ENCODE measurements at regions not wholly inside any gene's neighbourhood (a gene's known extent, or its start where the extent isn't known, plus 50 kb on each side); places are given as distances from the start of the nearest gene placed in this dataset.

DNA sequence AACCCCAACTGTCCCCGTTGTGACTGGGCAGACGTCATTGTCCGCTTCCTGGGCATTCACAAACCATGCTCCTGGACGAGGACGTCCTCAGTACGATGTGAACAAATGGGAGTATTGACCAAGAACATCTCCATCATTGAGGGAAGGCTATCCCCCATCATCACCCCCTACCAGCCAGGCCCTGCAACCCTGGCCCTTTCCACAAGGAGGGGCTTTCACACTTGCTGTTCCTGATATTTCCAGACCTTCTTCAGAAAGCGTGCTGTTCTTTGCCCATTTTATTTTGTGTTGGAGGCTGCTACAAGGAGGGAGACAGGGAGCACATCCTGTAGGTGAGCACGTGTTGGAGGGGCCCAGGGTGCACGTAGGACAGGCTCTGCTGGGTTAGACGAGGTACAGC, 277.0 kb upstream of the LRRC3B start:
- DNase-seq (ENCODE audit: low read depth in 3 of 3, low spot score in 2 of 3): no peak

DNA sequence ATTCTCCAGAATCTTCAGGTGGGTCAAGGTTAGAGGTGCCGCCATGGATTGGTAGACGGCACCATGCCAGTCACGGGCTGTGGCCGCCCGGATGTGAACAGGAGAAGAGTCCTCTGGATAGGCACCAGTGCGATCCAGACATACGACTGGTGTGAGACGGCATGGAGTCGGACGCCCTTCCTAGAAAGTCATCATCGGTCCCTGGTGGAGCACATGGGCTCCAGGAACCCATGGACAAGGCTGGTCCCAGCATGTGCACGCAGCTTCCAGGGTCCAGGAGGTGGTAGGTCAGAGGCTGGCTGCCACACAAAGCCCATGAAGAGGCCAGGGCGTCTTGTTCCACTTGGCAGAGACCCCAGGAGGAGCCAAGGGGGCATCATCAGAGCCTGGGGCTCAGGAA, 276.1 kb upstream of the LRRC3B start:
- no peak for DNase-seq (ENCODE audit: low read depth in 3 of 3, low spot score in 2 of 3)

DNA sequence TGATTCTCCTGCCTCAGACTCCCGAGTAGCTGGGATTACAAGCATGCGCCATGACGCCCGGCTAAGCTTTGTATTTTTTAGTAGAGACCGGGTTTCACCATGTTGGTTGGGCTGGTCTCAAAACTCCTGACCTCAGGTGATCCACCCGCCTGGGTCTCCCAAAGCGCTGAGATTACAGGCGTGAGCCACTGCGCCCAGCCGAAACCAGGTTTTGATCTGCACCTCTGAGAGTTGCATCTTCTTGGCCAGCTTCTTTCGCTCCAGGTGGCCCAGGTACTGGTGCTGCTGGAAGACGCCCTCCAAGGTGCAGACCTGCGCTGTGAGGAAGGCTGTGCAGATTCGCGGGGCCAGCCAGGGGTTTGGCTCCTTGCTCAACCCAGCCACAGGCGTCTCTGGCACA, 275.4 kb upstream of the LRRC3B start:
- DNase-seq (ENCODE audit: low read depth in 3 of 3, low spot score in 2 of 3): no peak

DNA sequence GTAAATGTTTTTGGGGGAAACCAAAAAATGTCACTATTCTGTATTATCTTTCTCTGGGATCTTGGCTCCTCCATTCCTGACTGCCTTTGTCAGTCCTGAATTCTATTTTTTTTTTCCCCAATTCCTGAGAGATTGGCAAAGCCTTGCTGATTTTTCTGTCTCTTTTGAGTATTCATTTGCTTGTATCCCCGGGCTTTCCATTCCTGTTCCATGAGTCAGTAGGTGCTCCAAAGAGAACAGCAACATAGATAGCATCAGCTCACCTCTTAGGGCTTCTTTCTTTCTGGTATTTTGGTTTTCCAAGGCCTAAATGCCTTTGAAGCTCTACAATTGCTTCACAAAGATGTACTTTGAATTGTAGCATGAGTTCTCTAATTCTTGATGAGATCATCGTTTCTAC, 271.7 kb upstream of the LRRC3B start:
- no peak for DNase-seq (ENCODE audit: low read depth in 3 of 3, low spot score in 2 of 3)

DNA sequence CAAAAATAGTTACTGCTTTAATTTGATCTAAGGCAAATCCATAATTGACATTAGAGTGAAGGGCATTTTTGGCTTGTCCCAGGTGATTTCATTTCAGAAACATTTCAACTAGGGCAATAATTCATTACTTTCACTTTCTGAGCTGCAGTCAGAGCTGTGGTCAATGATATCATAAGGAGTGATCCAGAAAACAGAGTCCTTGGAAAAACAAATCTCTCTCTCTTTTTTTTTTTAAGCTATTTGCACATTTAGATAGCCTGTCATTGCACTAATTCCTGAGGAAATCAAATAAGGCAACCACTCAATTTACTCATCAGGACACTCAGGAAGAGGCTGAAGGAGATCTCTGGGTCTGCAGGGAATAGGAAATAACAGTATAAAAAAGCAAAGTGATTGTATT, 269.5 kb upstream of the LRRC3B start:
- DNase-seq (ENCODE audit: low read depth in 3 of 3, low spot score in 2 of 3): no peak

DNA sequence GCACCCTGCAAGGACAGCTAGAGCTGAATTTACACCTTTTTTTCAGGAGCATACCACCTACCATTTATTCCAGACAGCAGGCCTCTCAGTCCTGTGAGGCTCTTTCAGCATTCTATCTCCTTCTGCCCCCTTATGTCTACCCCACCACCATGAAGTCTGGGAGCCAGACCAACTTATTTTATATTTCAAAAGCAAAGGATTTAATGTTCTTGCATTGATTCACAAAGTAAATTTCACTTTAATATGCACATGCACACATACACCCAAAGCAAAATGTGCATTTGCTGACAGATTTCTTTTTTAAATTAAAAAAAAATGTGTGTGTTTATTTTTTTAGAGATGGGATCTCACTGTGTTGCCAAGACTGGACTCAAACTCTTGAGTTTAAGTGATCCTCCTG, 264.2 kb upstream of the LRRC3B start:
- no peak for DNase-seq (ENCODE audit: low read depth in 3 of 3, low spot score in 2 of 3)

DNA sequence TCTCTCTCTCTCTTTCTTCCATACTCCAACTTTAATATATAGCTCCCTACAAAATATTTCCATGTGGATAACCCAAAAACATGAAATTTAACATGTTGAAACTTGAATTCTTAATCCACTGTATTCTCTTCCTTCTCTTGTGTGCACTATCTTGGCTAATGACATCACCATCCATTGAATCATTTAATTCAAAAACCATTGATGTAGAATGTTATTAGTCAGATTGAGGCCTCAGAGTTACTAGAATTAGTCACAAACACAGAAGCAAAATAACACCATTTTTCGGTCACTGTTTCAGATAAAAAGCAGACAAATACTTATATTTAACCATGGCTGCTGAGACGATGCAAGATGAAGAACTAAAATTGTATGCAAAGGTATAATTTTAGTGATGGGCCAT, 256.9 kb upstream of the LRRC3B start:
- no peak for DNase-seq (ENCODE audit: low read depth in 3 of 3, low spot score in 2 of 3)

DNA sequence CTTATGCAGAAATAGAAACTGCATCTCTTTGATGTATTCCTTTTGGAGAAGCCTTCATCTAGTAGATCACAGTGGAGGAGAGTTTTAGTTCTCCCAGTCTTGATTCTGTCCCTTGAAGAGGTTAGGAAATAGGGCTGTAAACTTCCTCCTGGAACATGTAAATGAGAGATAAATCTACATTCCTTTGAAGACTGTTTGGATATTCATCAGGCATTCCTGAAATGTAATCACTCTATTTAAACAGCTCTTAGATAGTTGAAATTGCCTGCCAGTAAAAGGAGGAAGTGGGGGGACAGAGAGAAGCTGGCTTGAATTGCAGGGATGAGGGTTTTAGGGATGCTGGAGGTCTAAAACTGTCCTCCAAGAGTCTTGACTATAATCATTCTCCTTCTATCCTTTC, 254.3 kb upstream of the LRRC3B start:
- DNase-seq (ENCODE audit: low read depth in 3 of 3, low spot score in 2 of 3): no peak

DNA sequence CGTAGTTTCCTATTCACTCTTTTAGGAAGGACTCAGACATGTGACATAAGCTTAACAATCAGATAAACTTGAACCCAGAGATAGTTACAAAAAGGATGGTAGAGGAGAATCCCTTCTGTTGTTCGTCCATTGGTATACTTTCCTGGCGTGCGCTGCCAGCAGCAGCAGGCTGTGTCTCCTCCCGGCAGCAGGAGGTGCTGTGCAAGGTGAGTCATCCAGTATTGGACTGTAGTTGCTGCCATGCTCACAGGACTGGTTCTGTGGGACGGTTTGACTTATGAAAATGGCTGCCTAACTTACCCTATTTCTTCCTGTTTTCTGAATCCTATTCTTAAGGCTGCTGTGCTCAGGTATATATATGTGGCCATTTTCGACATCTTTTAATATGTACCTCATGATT, 253.4 kb upstream of the LRRC3B start:
- no peak for DNase-seq (ENCODE audit: low read depth in 3 of 3, low spot score in 2 of 3)

DNA sequence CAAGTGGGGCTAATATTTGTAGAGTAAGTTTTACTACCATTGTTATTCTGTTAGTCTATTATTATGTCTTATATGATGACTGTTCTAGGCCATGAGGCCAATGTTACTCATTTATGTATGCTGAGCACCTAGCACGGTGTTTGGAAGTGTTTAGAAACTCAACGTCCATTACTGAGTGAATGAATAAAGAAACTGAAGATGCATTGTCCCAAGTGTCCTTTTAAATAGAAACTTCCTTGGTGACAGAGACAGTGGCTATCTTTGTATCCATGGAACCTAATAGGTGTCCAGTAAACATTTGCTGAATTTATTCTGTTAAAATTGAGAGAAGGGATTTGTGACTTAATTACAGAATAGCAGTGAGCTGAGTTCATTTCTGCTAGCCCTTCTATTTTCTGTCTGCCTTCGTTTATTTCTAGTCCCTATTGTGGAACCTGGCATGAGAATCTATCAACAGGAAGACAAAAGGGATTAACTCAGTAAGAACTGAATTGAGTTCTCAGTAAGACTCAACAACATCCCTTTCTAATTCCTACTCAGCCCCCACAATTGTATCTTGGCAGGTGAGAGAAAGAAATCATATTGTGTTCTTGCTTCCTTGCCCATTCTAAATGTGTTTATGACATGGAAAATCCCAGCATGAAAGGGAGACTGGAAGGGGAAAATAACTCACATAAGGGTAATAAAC, 246.6 kb upstream of the LRRC3B start:
- DNase-seq (ENCODE audit: low read depth in 3 of 3, low spot score in 2 of 3): no peak

DNA sequence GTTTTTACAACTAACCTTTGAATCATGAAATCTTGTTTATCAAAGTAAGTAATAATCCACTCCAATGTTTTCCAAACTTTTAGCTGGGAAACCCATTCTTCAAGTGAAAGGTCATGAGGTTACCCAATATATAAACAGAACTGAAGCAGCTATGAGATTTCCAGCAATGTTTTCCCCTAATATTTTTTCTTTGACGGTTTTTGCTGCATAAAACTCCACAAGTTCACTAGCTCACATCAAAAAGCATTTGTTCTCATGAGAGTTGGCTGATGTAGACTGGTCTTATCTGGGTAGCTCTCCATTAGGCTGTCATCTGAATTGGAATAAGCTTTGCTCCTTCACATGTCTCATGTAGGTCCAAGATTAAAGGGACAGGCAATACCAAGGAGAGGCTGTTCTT, 241.2 kb upstream of the LRRC3B start:
- peak in 2 of 3 donors; percentile 18 to 27 for DNase-seq (ENCODE audit: low read depth in 3 of 3, low spot score in 2 of 3)

DNA sequence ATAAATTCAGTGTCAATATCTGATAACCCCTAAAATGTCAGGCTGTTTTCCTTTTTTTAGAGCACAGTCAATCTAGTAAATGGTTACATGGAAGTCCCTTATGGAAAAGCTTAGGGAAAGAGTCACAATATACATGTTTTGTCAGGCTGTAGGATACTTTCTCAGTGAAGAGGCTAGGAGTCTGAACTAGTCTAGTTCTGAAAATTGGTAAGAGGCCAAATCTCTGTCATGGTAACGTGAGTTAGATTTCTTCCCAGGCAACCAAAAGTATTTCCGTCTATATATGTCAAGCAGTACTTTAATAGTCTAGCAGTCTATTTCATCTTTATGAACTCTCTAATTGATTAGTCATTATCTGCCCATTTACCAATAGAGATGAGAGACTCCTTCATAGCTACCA, 215.9 kb upstream of the LRRC3B start:
- no peak for DNase-seq (ENCODE audit: low read depth in 3 of 3, low spot score in 2 of 3)

DNA sequence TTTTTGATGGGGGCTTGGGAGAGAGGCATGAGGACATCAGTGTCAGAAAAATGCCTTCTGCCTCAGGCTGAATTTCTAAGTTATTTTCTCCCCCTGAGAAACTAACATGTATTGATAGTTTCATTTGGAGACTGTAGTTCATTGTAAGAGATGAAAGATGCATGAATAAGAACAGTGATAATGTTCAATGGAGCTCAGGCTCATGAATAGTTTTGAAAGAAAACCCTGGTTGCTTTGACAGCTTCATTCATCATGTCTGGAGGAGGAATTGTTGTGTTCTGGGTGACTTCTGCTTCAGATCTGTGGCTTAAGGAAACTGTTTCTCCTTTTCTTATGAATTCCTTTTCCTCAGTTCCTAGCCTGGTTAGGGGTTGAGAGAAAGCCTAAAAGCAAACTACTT, 204.0 kb upstream of the LRRC3B start:
- DNase-seq (ENCODE audit: low read depth in 3 of 3, low spot score in 2 of 3): no peak

DNA sequence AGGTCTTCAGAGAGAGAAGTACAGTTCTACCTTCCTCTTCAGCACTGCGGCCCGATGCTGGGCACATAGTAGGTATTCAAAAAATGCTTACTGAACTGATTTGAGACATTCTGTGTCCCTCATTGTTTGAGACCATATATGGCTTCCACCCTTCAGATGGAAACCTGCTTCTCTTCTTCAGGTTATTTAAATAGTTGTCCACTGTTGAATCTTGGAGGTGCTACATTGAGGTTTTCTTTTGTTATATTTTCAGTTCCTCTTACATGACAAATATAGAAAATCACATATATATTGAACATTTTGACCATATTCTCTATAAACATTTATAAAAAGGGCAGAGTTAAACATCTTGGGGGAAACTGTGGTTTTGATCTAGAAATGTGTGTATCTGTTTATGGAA, 200.2 kb upstream of the LRRC3B start:
- DNase-seq (ENCODE audit: low read depth in 3 of 3, low spot score in 2 of 3): no peak

DNA sequence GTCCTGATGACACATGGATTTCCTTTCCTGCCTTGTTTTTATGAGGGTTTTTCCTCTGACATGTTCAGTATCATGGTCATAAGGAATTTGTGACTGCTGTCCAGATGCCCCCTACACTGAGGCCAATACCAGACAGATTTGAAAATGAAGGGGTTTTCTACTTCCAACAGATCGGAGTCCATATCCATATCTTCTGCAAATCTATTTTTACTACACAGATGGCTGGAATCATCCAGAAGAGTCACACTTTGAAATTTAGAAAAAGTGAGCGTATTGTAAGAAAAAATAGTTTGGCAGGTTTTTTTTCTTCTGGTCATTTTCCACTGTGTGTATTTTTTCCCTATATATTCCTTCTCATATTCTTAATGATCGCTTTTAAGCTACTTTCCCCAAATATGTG, 197.5 kb upstream of the LRRC3B start:
- no peak for DNase-seq (ENCODE audit: low read depth in 3 of 3, low spot score in 2 of 3)

DNA sequence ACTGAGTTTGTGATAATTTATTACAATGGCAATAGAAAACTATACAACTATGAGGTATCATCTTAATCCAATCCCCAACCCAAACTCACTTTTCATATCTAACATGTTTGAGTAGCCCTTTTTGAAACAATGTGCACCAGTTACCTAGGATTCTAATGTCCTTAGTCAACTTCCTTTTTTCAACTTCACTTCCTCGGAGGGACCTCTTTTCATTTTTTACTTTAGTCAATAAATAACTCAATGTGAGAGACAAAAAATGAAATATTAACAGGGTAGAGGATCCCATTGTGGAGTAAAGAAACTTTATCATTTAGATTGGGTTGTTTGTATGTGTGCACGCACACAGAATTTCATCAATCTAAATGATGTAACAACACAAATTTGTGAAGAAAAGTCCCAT, 193.6 kb upstream of the LRRC3B start:
- no peak for DNase-seq (ENCODE audit: low read depth in 3 of 3, low spot score in 2 of 3)

DNA sequence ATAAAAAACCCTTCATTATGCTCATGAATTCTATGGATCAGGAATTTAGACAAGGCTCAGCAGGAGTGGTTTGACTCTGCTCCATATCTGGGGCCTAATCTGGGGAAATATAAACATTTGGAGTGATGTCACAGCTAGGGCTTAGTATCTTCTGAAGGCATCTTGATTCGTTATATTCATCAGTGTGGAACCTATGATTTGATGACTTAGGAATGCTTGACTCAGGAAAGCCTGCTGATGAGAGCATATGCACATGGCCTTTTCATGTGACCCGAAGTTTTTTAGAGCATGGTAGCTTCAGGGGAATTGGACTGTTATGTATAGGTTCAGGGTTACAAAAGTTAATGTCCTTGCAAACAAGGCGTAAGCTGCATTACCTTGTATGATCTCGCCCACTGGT, 184.9 kb upstream of the LRRC3B start:
- DNase-seq (ENCODE audit: low read depth in 3 of 3, low spot score in 2 of 3): no peak

DNA sequence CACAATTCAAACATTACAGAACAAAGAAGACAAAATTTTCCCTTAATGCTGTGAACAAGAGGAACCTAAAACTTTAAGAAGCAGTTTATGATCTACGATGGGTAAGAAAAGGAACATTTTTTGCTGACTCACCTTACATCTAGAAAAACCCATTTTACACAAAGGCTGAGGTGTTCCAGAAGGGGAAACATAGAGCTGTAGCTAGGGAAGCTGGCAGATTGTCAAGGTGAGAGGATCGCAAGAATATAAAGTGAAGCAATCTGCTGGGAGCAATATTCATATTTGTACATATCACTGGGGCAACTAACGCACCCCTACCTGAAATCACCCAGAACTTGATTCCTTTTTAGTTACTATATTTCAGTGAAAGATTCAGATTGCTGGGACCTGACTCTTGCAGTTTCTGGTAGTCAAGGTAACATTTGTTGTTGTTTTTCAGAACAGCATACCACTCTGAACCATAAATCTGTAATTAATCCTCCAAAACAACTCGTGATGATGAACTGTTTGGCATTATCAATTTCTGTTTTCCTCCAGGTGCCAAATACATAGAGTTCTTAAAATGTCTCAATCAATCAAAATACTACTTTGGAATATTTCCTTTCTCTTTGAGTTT, 184.1 kb upstream of the LRRC3B start:
- DNase-seq (ENCODE audit: low read depth in 3 of 3, low spot score in 2 of 3): no peak

DNA sequence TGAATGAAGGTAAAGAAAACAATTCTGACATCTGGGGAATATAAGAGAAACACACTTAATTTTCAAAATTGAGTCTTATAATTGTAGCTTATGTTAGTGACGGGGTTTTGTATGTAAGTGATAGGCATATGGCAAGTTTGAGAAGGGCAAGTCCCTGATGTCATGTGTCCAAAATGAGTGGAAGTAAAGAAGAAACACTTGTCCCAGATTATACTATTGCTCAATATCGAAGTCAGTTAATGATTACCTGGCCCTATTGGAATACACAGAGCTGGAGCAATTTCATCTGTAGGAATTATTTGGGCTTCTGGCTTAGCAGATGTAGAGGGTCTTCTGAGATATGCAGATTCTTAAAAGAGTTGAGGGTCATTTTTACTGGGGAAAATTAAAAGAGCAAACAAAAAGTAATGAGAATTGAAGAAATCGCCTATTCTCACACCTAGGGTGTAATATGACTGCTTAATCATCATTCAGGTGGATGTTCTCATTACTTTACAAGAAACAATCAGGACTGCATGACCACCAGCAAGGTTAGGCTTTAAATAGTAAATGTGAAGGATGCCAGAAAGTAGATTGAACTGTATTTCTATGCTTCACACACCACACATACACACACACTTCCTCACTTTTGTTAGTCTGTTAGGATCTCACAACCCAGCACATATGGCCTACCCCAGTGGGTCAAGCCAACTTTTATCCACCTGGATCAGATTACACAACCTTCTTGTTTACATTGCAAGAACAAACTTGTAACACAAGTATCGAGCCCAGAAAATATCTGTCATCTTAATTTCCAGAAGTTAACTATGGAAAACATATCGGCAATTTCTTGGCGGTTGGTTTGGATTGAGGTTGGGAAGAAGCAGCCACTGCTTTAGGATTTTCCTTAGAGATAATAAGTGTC, 183.3 kb upstream of the LRRC3B start:
- no peak for DNase-seq (ENCODE audit: low read depth in 3 of 3, low spot score in 2 of 3)

DNA sequence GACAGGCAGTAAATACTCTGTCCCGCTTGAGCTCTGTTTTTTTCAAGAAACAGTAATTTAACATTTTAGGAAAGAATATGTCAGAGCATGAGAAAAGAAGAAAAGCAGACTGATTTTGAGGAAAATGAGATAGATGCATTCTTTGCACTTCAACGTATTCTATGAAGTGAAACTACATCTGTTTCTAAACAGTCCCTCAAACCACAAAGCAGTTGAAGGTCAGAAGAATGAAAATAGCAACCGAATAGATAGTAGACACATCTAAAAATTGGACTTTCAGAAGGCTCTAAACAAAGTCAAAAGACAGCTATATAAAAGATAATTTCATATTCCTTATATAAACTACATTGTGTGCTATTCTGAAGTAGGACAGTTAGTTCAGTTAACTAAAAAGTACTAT, 172.6 kb upstream of the LRRC3B start:
- no peak for DNase-seq (ENCODE audit: low read depth in 3 of 3, low spot score in 2 of 3)

DNA sequence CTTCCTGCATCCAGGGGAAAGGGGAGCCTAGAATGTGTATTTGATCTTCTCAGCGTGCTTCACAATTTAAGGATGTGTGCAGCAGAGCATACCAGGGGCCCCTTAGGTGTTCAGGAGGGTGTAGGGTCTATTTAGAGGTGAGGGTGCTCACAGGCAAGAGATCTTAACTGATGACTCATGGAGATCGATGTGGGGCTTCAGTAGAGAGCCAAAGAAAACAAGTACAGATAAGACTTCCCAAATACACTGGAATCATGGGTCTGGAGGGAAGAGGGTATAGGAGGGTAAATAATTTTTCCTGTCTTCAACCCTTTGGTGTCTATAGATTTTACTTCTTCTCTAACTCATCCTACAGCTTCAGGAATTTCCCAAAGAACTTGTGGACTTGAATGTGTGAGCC, 170.2 kb upstream of the LRRC3B start:
- DNase-seq (ENCODE audit: low read depth in 3 of 3, low spot score in 2 of 3): no peak

DNA sequence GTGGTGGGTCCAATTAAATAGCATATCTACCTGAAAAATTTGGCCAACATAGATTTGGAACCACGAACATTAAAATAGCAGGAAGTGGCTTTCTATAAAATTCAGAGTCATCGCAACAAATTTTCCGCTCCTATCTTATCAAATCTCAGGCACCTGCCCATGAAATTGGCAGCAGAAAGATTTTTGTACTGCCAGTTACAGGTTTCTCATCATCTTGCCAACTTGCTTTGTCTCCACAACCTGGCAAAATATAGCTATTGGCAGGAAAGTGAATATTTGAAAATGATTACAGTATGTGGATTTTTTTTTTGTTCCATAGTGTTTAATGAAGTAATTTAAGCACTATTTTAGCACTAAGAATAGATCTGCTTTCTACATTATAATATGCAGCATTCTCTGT, 161.6 kb upstream of the LRRC3B start:
- no peak for DNase-seq (ENCODE audit: low read depth in 3 of 3, low spot score in 2 of 3)
